H1 (cell line): ENCODE measurements at regions not wholly inside any gene's neighbourhood (a gene's known extent, or its start where the extent isn't known, plus 50 kb on each side); places are given as distances from the start of the nearest gene placed in this dataset.

Source experiments
- CTCF ChIA-PET: fragments of 300-600 bp; sonication (Branson Sonifier 250); formaldehyde crosslinking; loops from one replicate; lab custom pipeline; 2021; ENCODE audit not compliant: partially characterized antibody; lab: Charles Lee
- POLR2A ChIA-PET: fragments of 300-600 bp; sonication (Branson Sonifier 250); formaldehyde crosslinking; loops from one replicate; lab custom pipeline; 2021; ENCODE audit warnings: inconsistent platforms; ENCODE audit not compliant: partially characterized antibody; lab: Charles Lee
- DNase-seq, 2 experiments: peaks; one replicate each; pipeline versions ENCODE4 v3.0.0 to v3.0.0-alpha.2; 2010 to 2022; ENCODE audit warnings: low spot score in 2 of 2, low read depth in 1 of 2, mixed read lengths in 1 of 2
- FAIRE-seq: peaks from 2 replicates; lab custom pipeline; 2011; peaks lifted over from hg19 to GRCh38; lab: Jason Lieb, UNC
- H2AFZ ChIP-seq: 2 replicates; pipeline ENCODE4 v1.8.1; 2012; ENCODE audit warnings: low read length, inconsistent platforms
- H2AK5ac ChIP-seq: 2 replicates; pipeline ENCODE4 v1.6.1; 2013; ENCODE audit warnings: low read depth, low read length
- H2BK120ac ChIP-seq: replicated peaks from 2 replicates; pipeline ENCODE3; 2013; ENCODE audit warnings: low read depth, low read length, inconsistent platforms
- H2BK12ac ChIP-seq: 2 replicates; pipeline ENCODE4 v1.6.1; 2013; ENCODE audit warnings: low read depth, low read length
- H2BK15ac ChIP-seq: 2 replicates; pipeline ENCODE4 v1.6.1; 2013; ENCODE audit warnings: low read length
- H2BK20ac ChIP-seq: 2 replicates; pipeline ENCODE4 v1.6.1; 2013; ENCODE audit warnings: low read length
- H2BK5ac ChIP-seq: 2 replicates; pipeline ENCODE4 v1.6.1; 2013; ENCODE audit warnings: low read depth, low read length
- H3K14ac ChIP-seq: 2 replicates; pipeline ENCODE4 v1.6.1; 2013; ENCODE audit warnings: inconsistent platforms; ENCODE audit not compliant: insufficient read length
- H3K18ac ChIP-seq: 2 replicates; pipeline ENCODE4 v1.6.1; 2013; ENCODE audit warnings: low read length; ENCODE audit errors: extremely low read depth
- H3K23ac ChIP-seq: 2 replicates; pipeline ENCODE4 v1.6.1; 2013; ENCODE audit warnings: inconsistent platforms; ENCODE audit not compliant: insufficient read length
- H3K23me2 ChIP-seq: 2 replicates; pipeline ENCODE4 v1.6.1; 2013; ENCODE audit warnings: low read depth, low read length
- H3K27ac ChIP-seq: 2 replicates; pipeline ENCODE4 v1.6.1; 2011; ENCODE audit warnings: low read depth, low read length, inconsistent platforms
- H3K27me3 ChIP-seq, 4 experiments: replicated peaks in 1 of 4; 1 replicate in 1 of 4; 2 replicates in 3 of 4; pipeline versions ENCODE4 v1.6.1 to v1.8.1; 2011 to 2013; ENCODE audit warnings: low read length in 3 of 4, mild to moderate bottlenecking in 3 of 4, inconsistent platforms in 2 of 4, mixed read lengths in 2 of 4, moderate library complexity in 1 of 4; ENCODE audit not compliant: control insufficient read depth in 3 of 4, insufficient read depth in 3 of 4; ENCODE audit errors: extremely low read depth in 1 of 4
- H3K36me3 ChIP-seq, 4 experiments: 2 replicates each; pipeline versions ENCODE4 v1.6.1 to v1.8.1; 2011 to 2013; ENCODE audit warnings: mild to moderate bottlenecking in 4 of 4, low read length in 3 of 4, moderate library complexity in 2 of 4, control low read depth in 1 of 4, inconsistent platforms in 1 of 4; ENCODE audit not compliant: insufficient read depth in 4 of 4, control insufficient read depth in 2 of 4
- H3K4ac ChIP-seq: replicated peaks from 2 replicates; pipeline ENCODE3; 2013; ENCODE audit warnings: low read length, low read depth, mixed read lengths, inconsistent platforms; ENCODE audit not compliant: insufficient read length
- H3K4me1 ChIP-seq, 4 experiments: replicated peaks in 1 of 4; 1 replicate in 1 of 4; 2 replicates in 3 of 4; pipeline versions ENCODE4 v1.6.1 to v1.8.1; 2011 to 2013; ENCODE audit warnings: low read length in 3 of 4, inconsistent platforms in 2 of 4, mixed read lengths in 1 of 4; ENCODE audit not compliant: insufficient read depth in 4 of 4, control insufficient read depth in 3 of 4
- H3K4me2 ChIP-seq, 2 experiments: 2 replicates each; pipeline versions ENCODE4 v1.6.1 to v1.8.1; 2011 to 2013; ENCODE audit warnings: low read depth in 2 of 2, low read length in 2 of 2, control low read depth in 1 of 2, inconsistent platforms in 1 of 2, mild to moderate bottlenecking in 1 of 2; ENCODE audit not compliant: insufficient read depth in 1 of 2
- H3K4me3 ChIP-seq, 4 experiments: fragments of 200-600, 300-600 bp in 1 of 4; sonication (generic), shearing (Covaris generic), sonication (Bioruptor Twin) in 1 of 4; 2 replicates each; pipeline versions ENCODE4 v1.5.1 to v1.8.1; 2011 to 2016; ENCODE audit warnings: low read length in 4 of 4, low read depth in 3 of 4, control low read depth in 2 of 4, inconsistent platforms in 2 of 4, mild to moderate bottlenecking in 2 of 4, mixed read lengths in 1 of 4, moderate library complexity in 1 of 4; ENCODE audit not compliant: insufficient read depth in 2 of 4; ENCODE audit errors: extremely low read depth in 1 of 4
- H3K56ac ChIP-seq: replicated peaks from 2 replicates; pipeline ENCODE3; 2013; ENCODE audit warnings: low read depth, mild to moderate bottlenecking, mixed read lengths, low read length, inconsistent platforms; ENCODE audit not compliant: insufficient read length
- H3K79me1 ChIP-seq: 2 replicates; pipeline ENCODE4 v1.6.1; 2013; ENCODE audit warnings: low read depth, low read length, control low read depth
- H3K79me2 ChIP-seq, 2 experiments: 2 replicates each; pipeline versions ENCODE4 v1.6.1 to v1.8.1; 2012 to 2013; ENCODE audit warnings: low read length in 2 of 2, mild to moderate bottlenecking in 2 of 2, inconsistent platforms in 1 of 2; ENCODE audit not compliant: insufficient read depth in 2 of 2, control insufficient read depth in 1 of 2
- H3K9ac ChIP-seq, 4 experiments: replicated peaks in 1 of 4; 1 replicate in 1 of 4; 2 replicates in 3 of 4; pipeline versions ENCODE4 v1.6.1 to v1.8.1; 2011 to 2013; ENCODE audit warnings: low read depth in 3 of 4, low read length in 3 of 4, control low read depth in 2 of 4, mild to moderate bottlenecking in 2 of 4, moderate library complexity in 2 of 4, inconsistent platforms in 1 of 4; ENCODE audit errors: extremely low read depth in 1 of 4
- H3K9me3 ChIP-seq, 2 experiments: 2 replicates each; pipeline versions ENCODE4 v1.6.1 to v1.8.1; 2012 to 2013; ENCODE audit warnings: mild to moderate bottlenecking in 2 of 2, moderate library complexity in 2 of 2, control low read depth in 1 of 2, inconsistent platforms in 1 of 2, low read depth in 1 of 2, low read length in 1 of 2, mixed read lengths in 1 of 2; ENCODE audit not compliant: insufficient read depth in 2 of 2
- H4K20me1 ChIP-seq, 2 experiments: replicated peaks in 1 of 2; 2 replicates each; pipeline versions ENCODE3 to v1.8.1; 2011 to 2013; ENCODE audit warnings: inconsistent platforms in 2 of 2, low read length in 2 of 2, mild to moderate bottlenecking in 1 of 2; ENCODE audit not compliant: insufficient read depth in 2 of 2, control insufficient read depth in 1 of 2
- H4K5ac ChIP-seq: 2 replicates; pipeline ENCODE4 v1.6.1; 2013; ENCODE audit warnings: low read length, low read depth, mixed read lengths, inconsistent platforms; ENCODE audit not compliant: insufficient read length
- H4K8ac ChIP-seq: 2 replicates; pipeline ENCODE4 v1.8.0; 2013; ENCODE audit warnings: mild to moderate bottlenecking, moderate library complexity, low read length, inconsistent platforms; ENCODE audit not compliant: insufficient read depth; ENCODE audit errors: extremely low read depth
- H4K91ac ChIP-seq: replicated peaks from 2 replicates; pipeline ENCODE3; 2013; ENCODE audit warnings: low read length, mixed read lengths, inconsistent platforms; ENCODE audit not compliant: insufficient read length
- BACH1 ChIP-seq: IDR thresholded peaks from 2 replicates; pipeline ENCODE4 v1.6.1; 2012; ENCODE audit warnings: low read length, improper control_type of control experiment
- BCL11A ChIP-seq, 2 experiments: IDR thresholded peaks; one replicate each; pipeline ENCODE4 v1.6.1; 2011; ENCODE audit warnings: low read depth in 2 of 2, low read length in 2 of 2, mild to moderate bottlenecking in 2 of 2
- CREB1 ChIP-seq: IDR thresholded peaks from 2 replicates; pipeline ENCODE4 v1.6.1; 2012; ENCODE audit warnings: inconsistent platforms
- EP300 ChIP-seq, 2 experiments: IDR thresholded peaks; 1 replicate in 1 of 2; 2 replicates in 1 of 2; pipeline ENCODE4 v1.6.1; 2011 to 2012; ENCODE audit warnings: low read depth in 2 of 2, low read length in 2 of 2, mild to moderate bottlenecking in 2 of 2, borderline replicate concordance in 1 of 2, inconsistent platforms in 1 of 2, moderate library complexity in 1 of 2
- HDAC6 ChIP-seq: IDR thresholded peaks from one replicate; pipeline ENCODE4 v1.7.1; 2012; ENCODE audit warnings: low read depth, mild to moderate bottlenecking, inconsistent platforms, low read length, moderate library complexity
- KDM1A ChIP-seq: fragments of 200-600, 300-600 bp; sonication (generic); IDR thresholded peaks from 2 replicates; pipeline ENCODE4 v1.7.1; 2016; ENCODE audit warnings: mild to moderate bottlenecking, low read length, borderline replicate concordance
- KDM4A ChIP-seq: IDR thresholded peaks from one replicate; pipeline ENCODE4 v1.7.1; 2012; ENCODE audit warnings: low read depth, mild to moderate bottlenecking, moderate library complexity, low read length, inconsistent platforms; ENCODE audit not compliant: severe bottlenecking
- KDM5A ChIP-seq: fragments of 200-600 bp; IDR thresholded peaks from 2 replicates; pipeline ENCODE4 v1.7.1; 2012; ENCODE audit warnings: mild to moderate bottlenecking, low read length, inconsistent platforms, mixed read lengths
- NANOG ChIP-seq: IDR thresholded peaks from 2 replicates; pipeline ENCODE4 v1.6.1; 2011; ENCODE audit warnings: low read length, low read depth, mild to moderate bottlenecking, inconsistent platforms; ENCODE audit not compliant: insufficient read depth, poor library complexity, severe bottlenecking
- SAP30 ChIP-seq: fragments of 300-600 bp; sonication (generic); IDR thresholded peaks from 2 replicates; pipeline ENCODE4 v1.7.1; 2012; ENCODE audit warnings: low read length, moderate library complexity, mild to moderate bottlenecking, inconsistent platforms; ENCODE audit not compliant: insufficient read depth, insufficient replicate concordance
- SIN3A ChIP-seq, 2 experiments: IDR thresholded peaks in 1 of 2; conservative IDR thresholded peaks in 1 of 2; 2 replicates each; pipeline ENCODE4 v1.6.1; 2011 to 2012; ENCODE audit warnings: low read length in 2 of 2, improper control_type of control experiment in 1 of 2, low read depth in 1 of 2, mild to moderate bottlenecking in 1 of 2
- SP2 ChIP-seq: IDR thresholded peaks from 2 replicates; pipeline ENCODE4 v1.6.1; 2012; ENCODE audit warnings: mild to moderate bottlenecking, low read length, inconsistent platforms
- SUZ12 ChIP-seq: fragments of 200-600 bp; sonication (generic); IDR thresholded peaks from 2 replicates; pipeline ENCODE4 v1.6.1; 2012; ENCODE audit warnings: mild to moderate bottlenecking, inconsistent platforms, low read length, moderate library complexity, mixed read lengths
- TAF7 ChIP-seq: optimal IDR thresholded peaks from 2 replicates; pipeline ENCODE3; 2011; ENCODE audit warnings: low read depth, mild to moderate bottlenecking, inconsistent platforms, low read length, moderate library complexity, borderline replicate concordance
- TBP ChIP-seq: IDR thresholded peaks from 2 replicates; pipeline ENCODE4 v1.6.1; 2011; ENCODE audit warnings: low read depth, low read length, improper control_type of control experiment
- WGBS, 2 experiments: shearing (Covaris generic) in 1 of 2; methylation state at CpG; one replicate each; pipeline versions ENCODE4 v1.1.6 to v1.1.7; 2013 to 2015; ENCODE audit warnings: low lambda C conversion rate in 2 of 2, mixed read lengths in 2 of 2, inconsistent platforms in 1 of 2, low coverage in 1 of 2, missing lambda C conversion rate in 1 of 2; ENCODE audit not compliant: insufficient replicate concordance in 2 of 2, insufficient coverage in 1 of 2, insufficient read length in 1 of 2; ENCODE audit errors: extremely low coverage in 1 of 2, missing lambda C conversion rate in 1 of 2; 5-methylcytosine and 5-hydroxymethylcytosine counted together

DNA sequence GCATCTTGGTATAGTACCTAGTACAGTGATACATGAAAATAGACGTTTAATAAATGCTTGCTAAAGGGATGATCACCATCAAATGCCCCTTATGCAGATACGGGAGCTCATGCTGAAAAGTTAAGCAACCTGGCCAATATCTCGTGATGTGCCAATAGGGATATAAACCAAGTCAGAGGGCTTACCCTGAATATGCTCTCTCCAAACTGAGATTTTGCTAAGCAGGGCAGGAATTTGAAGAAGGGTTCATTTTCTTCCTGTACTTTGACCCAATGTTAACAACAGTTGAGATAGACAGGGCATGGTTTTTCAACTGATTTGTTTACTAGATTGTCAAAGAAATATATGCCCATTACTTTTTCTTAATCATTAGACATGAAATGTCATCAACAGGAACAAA lies 219.3 kb upstream of the PREP start:
- H3K79me1 ChIP-seq, result no peaks in the 10 kb centered on the region
- H4K8ac ChIP-seq, result no peak overlapping the region
- ChIA-PET CTCF (no interaction called here), POLR2A (no interaction called here)
- H4K20me1 ChIP-seq, result no peaks in the 10 kb centered on the region
- H2BK15ac ChIP-seq, result no peak overlapping the region
- H3K4ac ChIP-seq, result no peak overlapping the region
- no peak overlapping the region for H4K5ac ChIP-seq
- H3K4me2 ChIP-seq, result no peak overlapping the region
- no peak overlapping the region for H3K27ac ChIP-seq
- H3K4me3 ChIP-seq, result no peak overlapping the region
- no peak overlapping the region for H3K14ac ChIP-seq
- WGBS, 2 experiments, result 92% methylated on average over 3 of the region's 3 CpGs; no CpG with 5 or more reads in 1 of the 2 experiments
- H2AFZ ChIP-seq, result no peak overlapping the region
- no peaks in the 10 kb centered on the region for H3K79me2 ChIP-seq
- H3K18ac ChIP-seq, result no peak overlapping the region
- H3K36me3 ChIP-seq, result no peaks in the 10 kb centered on the region
- peaks cover 0 to under 1% (median 0%) of the 10 kb centered on the region in 4 experiments; a peak in 1 of 7 replicates for H3K27me3 ChIP-seq
- DNase-seq, result no peak
- H3K23me2 ChIP-seq, result no peaks in the 10 kb centered on the region
- H2BK5ac ChIP-seq, result no peak overlapping the region
- no peak overlapping the region for H4K91ac ChIP-seq
- H2BK120ac ChIP-seq, result no peak overlapping the region
- no peak overlapping the region for H2BK20ac ChIP-seq
- no peaks in the 10 kb centered on the region for H3K4me1 ChIP-seq
- no peaks in the 10 kb centered on the region for H3K9me3 ChIP-seq
- H3K9ac ChIP-seq, result no peak overlapping the region
- no peak for FAIRE-seq
- no peak overlapping the region for H3K56ac ChIP-seq
- H2AK5ac ChIP-seq, result no peak overlapping the region
- no peak overlapping the region for H2BK12ac ChIP-seq
- H3K23ac ChIP-seq, result no peak overlapping the region
- TF ChIP-seq SIN3A (conservative IDR thresholded peaks at IDR 0.05 in 1 of 2, IDR thresholded peaks at IDR 0.05 in 1 of 2; ENCODE audit: low read depth in 1 of 2, low read length in 2 of 2) (no peak), TAF7 (no peak), SUZ12 (no peak), TBP (no peak), HDAC6 (no peak), NANOG (no peak), SP2 (no peak), BACH1 (no peak), SAP30 (no peak), KDM5A (no peak), KDM1A (no peak), KDM4A (no peak), CREB1 (no peak), EP300 (IDR thresholded peaks at IDR 0.05; ENCODE audit: borderline replicate concordance in 1 of 2, low read depth in 2 of 2, low read length in 2 of 2) (no peak), BCL11A (IDR thresholded peaks at IDR 0.05; ENCODE audit: low read depth in 2 of 2, low read length in 2 of 2) (no peak)
